WERI-Rb-1 (cell line): ENCODE measurements at regions not wholly inside any gene's neighbourhood (a gene's known extent, or its start where the extent isn't known, plus 50 kb on each side); places are given as distances from the start of the nearest gene placed in this dataset.

Source experiments
- DNase-seq: peaks from one replicate; pipeline ENCODE4 v3.0.0-alpha.2; 2020
- H3K27ac ChIP-seq: fragments of 250-450 bp; sonication (Bioruptor Pico); 2 replicates; pipeline ENCODE4 v1.5.1; 2020; ENCODE audit warnings: mild to moderate bottlenecking, moderate library complexity
- H3K27me3 ChIP-seq: fragments of 250-450 bp; sonication (Bioruptor Pico); 2 replicates; pipeline ENCODE4 v1.5.1; 2021; ENCODE audit warnings: mild to moderate bottlenecking, low read depth, moderate library complexity; ENCODE audit not compliant: insufficient read depth, severe bottlenecking
- H3K36me3 ChIP-seq: fragments of 250-450 bp; sonication (Bioruptor Pico); 2 replicates; pipeline ENCODE4 v1.5.1; 2020; ENCODE audit warnings: mild to moderate bottlenecking, moderate library complexity
- H3K4me3 ChIP-seq: 2 replicates; pipeline ENCODE4 v1.5.1; 2011; ENCODE audit warnings: low read depth, mild to moderate bottlenecking, control low read depth, low read length
- H3K9me3 ChIP-seq: fragments of 250-450 bp; sonication (Bioruptor Pico); 2 replicates; pipeline ENCODE4 v1.5.1; 2021; ENCODE audit warnings: mild to moderate bottlenecking, moderate library complexity; ENCODE audit not compliant: severe bottlenecking
- CTCF ChIP-seq: IDR thresholded peaks from 2 replicates; pipeline ENCODE4 v1.5.1; 2011; ENCODE audit warnings: low read depth, mild to moderate bottlenecking, control low read depth, inconsistent platforms, low read length

GRCh38 chr1:56415720-56416119 lies 163.6 kb downstream of the PLPP3 start:
- no peak for DNase-seq
- H3K9me3 ChIP-seq: no peaks in the 10 kb centered on the region
- no peak overlapping the region for H3K4me3 ChIP-seq
- H3K27ac ChIP-seq: no peak overlapping the region
- H3K27me3 ChIP-seq: no peaks in the 10 kb centered on the region
- H3K36me3 ChIP-seq: no peaks in the 10 kb centered on the region
- no peak for TF ChIP-seq CTCF

GRCh38 chr1:56415258-56415657 lies 164.1 kb downstream of the PLPP3 start:
- DNase-seq: no peak
- Histone ChIP-seq H3K27me3 (no peaks in the 10 kb centered on the region), H3K27ac (no peak overlapping the region), H3K9me3 (no peaks in the 10 kb centered on the region), H3K36me3 (no peaks in the 10 kb centered on the region), H3K4me3 (no peak overlapping the region)
- no peak for TF ChIP-seq CTCF

- Histone ChIP-seq H3K9me3 (no peaks in the 10 kb centered on the region), H3K27ac (no peak overlapping the region), H3K27me3 (no peaks in the 10 kb centered on the region), H3K4me3 (no peak overlapping the region), H3K36me3 (no peaks in the 10 kb centered on the region)
- TF ChIP-seq CTCF: no peak
- DNase-seq: no peak
Observed at GRCh38 chr1:56414728-56415224, 164.6 kb downstream of the PLPP3 start.

GRCh38 chr1:56413671-56414199 lies 165.6 kb downstream of the PLPP3 start:
- Histone ChIP-seq H3K27me3 (no peaks in the 10 kb centered on the region), H3K9me3 (no peaks in the 10 kb centered on the region), H3K27ac (no peak overlapping the region), H3K36me3 (no peaks in the 10 kb centered on the region), H3K4me3 (no peak overlapping the region)
- TF ChIP-seq CTCF: no peak
- no peak for DNase-seq

- H3K27ac ChIP-seq: no peak overlapping the region
- DNase-seq: no peak
- H3K36me3 ChIP-seq: no peaks in the 10 kb centered on the region
- no peak for TF ChIP-seq CTCF
- no peak overlapping the region for H3K4me3 ChIP-seq
- H3K27me3 ChIP-seq: no peaks in the 10 kb centered on the region
- H3K9me3 ChIP-seq: no peaks in the 10 kb centered on the region
Observed at GRCh38 chr1:56411484-56412180, 167.7 kb downstream of the PLPP3 start.
